Neural cell (in vitro differentiated cells): ENCODE measurements at regions not wholly inside any gene's neighbourhood (a gene's known extent, or its start where the extent isn't known, plus 50 kb on each side); places are given as distances from the start of the nearest gene placed in this dataset.
A peak's percentile ranks its signal among the peaks of the same experiment; 100 is the strongest.

ENCODE experiments used
- H2AFZ ChIP-seq: fragments of 200-600, 300-800 bp; sonication (generic), shearing (Covaris generic); 2 replicates; pipeline ENCODE4 v1.6.0; 2014; ENCODE audit warnings: low read depth, mild to moderate bottlenecking, antibody characterized with exemption, low read length, moderate library complexity
- H3F3A ChIP-seq: fragments of 200-600 bp; shearing (Covaris generic); 2 replicates; pipeline ENCODE4 v1.6.1; 2016; ENCODE audit warnings: mild to moderate bottlenecking, moderate library complexity, mixed read lengths, antibody characterized with exemption, low read length; ENCODE audit not compliant: insufficient read depth, poor library complexity, severe bottlenecking
- H3K27ac ChIP-seq: fragments of 200-600, 300-800 bp; sonication (generic), shearing (Covaris generic); 2 replicates; pipeline ENCODE4 v1.5.1; 2014; ENCODE audit warnings: mild to moderate bottlenecking, low read length, moderate library complexity
- H3K27me3 ChIP-seq: fragments of 300-800, 200-600 bp; sonication (generic), shearing (Covaris generic); 2 replicates; pipeline ENCODE4 v1.6.0; 2014; ENCODE audit warnings: mild to moderate bottlenecking, low read depth, low read length, moderate library complexity; ENCODE audit not compliant: insufficient read depth
- H3K36me3 ChIP-seq: fragments of 300-800, 200-600 bp; sonication (generic), shearing (Covaris generic); 2 replicates; pipeline ENCODE4 v1.5.1; 2014; ENCODE audit warnings: mild to moderate bottlenecking, antibody characterized with exemption, low read length, moderate library complexity; ENCODE audit not compliant: insufficient read depth
- H3K4me2 ChIP-seq: fragments of 300-800, 200-600 bp; sonication (generic), shearing (Covaris generic); 2 replicates; pipeline ENCODE4 v1.6.0; 2014; ENCODE audit warnings: mild to moderate bottlenecking, low read length
- H3K4me3 ChIP-seq: fragments of 300-800, 200-600 bp; sonication (generic), shearing (Covaris generic); 2 replicates; pipeline ENCODE4 v1.5.1; 2014; ENCODE audit warnings: mild to moderate bottlenecking, low read length, moderate library complexity
- H3K79me2 ChIP-seq: fragments of 200-600 bp; shearing (Covaris generic); replicated peaks from 2 replicates; pipeline ENCODE4 v1.6.0; 2014; ENCODE audit warnings: mild to moderate bottlenecking, low read length, moderate library complexity; ENCODE audit not compliant: insufficient read depth
- H3K9ac ChIP-seq: fragments of 300-800, 200-600 bp; sonication (generic), shearing (Covaris generic); 2 replicates; pipeline ENCODE4 v1.6.1; 2016; ENCODE audit warnings: mild to moderate bottlenecking, low read length, mixed read lengths
- H3K9me2 ChIP-seq: fragments of 200-600 bp; shearing (Covaris generic); 2 replicates; pipeline ENCODE4 v1.6.1; 2016; ENCODE audit warnings: mild to moderate bottlenecking, low read length, mixed read lengths; ENCODE audit not compliant: insufficient read depth
- H3K9me3 ChIP-seq: fragments of 200-600, 300-800 bp; sonication (generic), shearing (Covaris generic); 2 replicates; pipeline ENCODE4 v1.6.1; 2016; ENCODE audit warnings: mild to moderate bottlenecking, mixed run types, low read length, moderate library complexity, mixed read lengths
- H4K20me1 ChIP-seq: fragments of 200-600 bp; shearing (Covaris generic); 2 replicates; pipeline ENCODE4 v1.6.1; 2016; ENCODE audit warnings: mild to moderate bottlenecking, mixed run types; ENCODE audit not compliant: insufficient read depth
- EP300 ChIP-seq: fragments of 450-650 bp; conservative IDR thresholded peaks from 2 replicates; pipeline ENCODE4 v1.6.1; 2014; ENCODE audit warnings: antibody characterized with exemption, mild to moderate bottlenecking, moderate library complexity; ENCODE audit not compliant: poor library complexity, severe bottlenecking
- EZH2 ChIP-seq: fragments of 200-600, 300-800 bp; shearing (Covaris generic), sonication (generic); IDR thresholded peaks from 2 replicates; pipeline ENCODE4 v1.6.1; 2014; ENCODE audit warnings: antibody characterized with exemption, low read length, borderline replicate concordance, mild to moderate bottlenecking; ENCODE audit not compliant: insufficient read depth, poor library complexity, severe bottlenecking
- MXI1 ChIP-seq: fragments of 450-650 bp; conservative IDR thresholded peaks from 2 replicates; pipeline ENCODE4 v1.6.1; 2014; ENCODE audit warnings: antibody characterized with exemption, mild to moderate bottlenecking; ENCODE audit not compliant: poor library complexity, severe bottlenecking
- POLR2AphosphoS5 ChIP-seq: IDR thresholded peaks from 2 replicates; pipeline ENCODE4 v1.6.1; 2012
- RAD21 ChIP-seq: fragments of 450-650 bp; conservative IDR thresholded peaks from 2 replicates; pipeline ENCODE4 v1.6.1; 2014; ENCODE audit warnings: antibody characterized with exemption, mild to moderate bottlenecking, moderate library complexity
- SMC3 ChIP-seq: fragments of 450-650 bp; conservative IDR thresholded peaks from 2 replicates; pipeline ENCODE4 v1.6.1; 2014; ENCODE audit warnings: antibody characterized with exemption, mild to moderate bottlenecking, moderate library complexity; ENCODE audit not compliant: poor library complexity
- TAF1 ChIP-seq: IDR thresholded peaks from 2 replicates; pipeline ENCODE4 v1.6.1; 2012; ENCODE audit warnings: low read depth
- TF ChIP-seq, protein P1 (sequence below): IDR thresholded peaks from 2 replicates; pipeline ENCODE4 v1.6.1; 2012; ENCODE audit warnings: borderline replicate concordance
- TF ChIP-seq, protein P2 (sequence below): fragments of 450-650 bp; IDR thresholded peaks from 2 replicates; pipeline ENCODE4 v1.5.1; 2014; ENCODE audit warnings: antibody characterized with exemption, mild to moderate bottlenecking, moderate library complexity; ENCODE audit not compliant: poor library complexity, severe bottlenecking

DNA sequence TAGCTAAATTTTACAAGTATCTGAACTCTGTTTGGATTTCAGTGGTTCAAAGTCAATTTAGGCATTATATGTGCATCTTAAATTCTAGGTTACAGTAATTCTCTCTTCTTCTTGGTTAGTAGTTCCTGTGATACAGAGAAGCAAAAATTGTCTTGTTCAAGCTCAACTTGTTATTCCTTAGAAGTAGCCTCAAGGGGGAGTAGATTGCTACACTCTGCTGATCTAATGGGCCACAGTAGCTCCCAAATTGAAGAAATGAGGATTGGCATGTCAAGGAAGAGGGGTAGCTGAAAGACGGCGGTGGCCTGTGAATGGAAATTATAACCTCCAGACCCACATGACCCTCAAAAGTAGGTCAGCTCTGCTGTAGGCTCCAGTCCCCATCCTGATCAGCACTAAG is 334.7 kb downstream of the HRH4 start:
- Histone ChIP-seq H3K4me2 (no peak overlapping the region), H3K27me3 (no peaks in the 10 kb centered on the region), H2AFZ (no peak overlapping the region), H3K9me3 (no peaks in the 10 kb centered on the region), H3K9me2 (no peaks in the 10 kb centered on the region), H3K4me3 (no peak overlapping the region), H4K20me1 (no peaks in the 10 kb centered on the region), H3K36me3 (no peaks in the 10 kb centered on the region), H3F3A (peaks cover 5% of the 10 kb centered on the region), H3K27ac (no peak overlapping the region), H3K9ac (no peak overlapping the region), H3K79me2 (no peaks in the 10 kb centered on the region)
- TF ChIP-seq MXI1 (no peak), TAF1 (no peak), POLR2AphosphoS5 (no peak), SMC3 (no peak), EZH2 (no peak), EP300 (no peak), RAD21 (no peak)
- TF ChIP-seq, protein P1, sequence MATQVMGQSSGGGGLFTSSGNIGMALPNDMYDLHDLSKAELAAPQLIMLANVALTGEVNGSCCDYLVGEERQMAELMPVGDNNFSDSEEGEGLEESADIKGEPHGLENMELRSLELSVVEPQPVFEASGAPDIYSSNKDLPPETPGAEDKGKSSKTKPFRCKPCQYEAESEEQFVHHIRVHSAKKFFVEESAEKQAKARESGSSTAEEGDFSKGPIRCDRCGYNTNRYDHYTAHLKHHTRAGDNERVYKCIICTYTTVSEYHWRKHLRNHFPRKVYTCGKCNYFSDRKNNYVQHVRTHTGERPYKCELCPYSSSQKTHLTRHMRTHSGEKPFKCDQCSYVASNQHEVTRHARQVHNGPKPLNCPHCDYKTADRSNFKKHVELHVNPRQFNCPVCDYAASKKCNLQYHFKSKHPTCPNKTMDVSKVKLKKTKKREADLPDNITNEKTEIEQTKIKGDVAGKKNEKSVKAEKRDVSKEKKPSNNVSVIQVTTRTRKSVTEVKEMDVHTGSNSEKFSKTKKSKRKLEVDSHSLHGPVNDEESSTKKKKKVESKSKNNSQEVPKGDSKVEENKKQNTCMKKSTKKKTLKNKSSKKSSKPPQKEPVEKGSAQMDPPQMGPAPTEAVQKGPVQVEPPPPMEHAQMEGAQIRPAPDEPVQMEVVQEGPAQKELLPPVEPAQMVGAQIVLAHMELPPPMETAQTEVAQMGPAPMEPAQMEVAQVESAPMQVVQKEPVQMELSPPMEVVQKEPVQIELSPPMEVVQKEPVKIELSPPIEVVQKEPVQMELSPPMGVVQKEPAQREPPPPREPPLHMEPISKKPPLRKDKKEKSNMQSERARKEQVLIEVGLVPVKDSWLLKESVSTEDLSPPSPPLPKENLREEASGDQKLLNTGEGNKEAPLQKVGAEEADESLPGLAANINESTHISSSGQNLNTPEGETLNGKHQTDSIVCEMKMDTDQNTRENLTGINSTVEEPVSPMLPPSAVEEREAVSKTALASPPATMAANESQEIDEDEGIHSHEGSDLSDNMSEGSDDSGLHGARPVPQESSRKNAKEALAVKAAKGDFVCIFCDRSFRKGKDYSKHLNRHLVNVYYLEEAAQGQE: no peak
- TF ChIP-seq, protein P2, sequence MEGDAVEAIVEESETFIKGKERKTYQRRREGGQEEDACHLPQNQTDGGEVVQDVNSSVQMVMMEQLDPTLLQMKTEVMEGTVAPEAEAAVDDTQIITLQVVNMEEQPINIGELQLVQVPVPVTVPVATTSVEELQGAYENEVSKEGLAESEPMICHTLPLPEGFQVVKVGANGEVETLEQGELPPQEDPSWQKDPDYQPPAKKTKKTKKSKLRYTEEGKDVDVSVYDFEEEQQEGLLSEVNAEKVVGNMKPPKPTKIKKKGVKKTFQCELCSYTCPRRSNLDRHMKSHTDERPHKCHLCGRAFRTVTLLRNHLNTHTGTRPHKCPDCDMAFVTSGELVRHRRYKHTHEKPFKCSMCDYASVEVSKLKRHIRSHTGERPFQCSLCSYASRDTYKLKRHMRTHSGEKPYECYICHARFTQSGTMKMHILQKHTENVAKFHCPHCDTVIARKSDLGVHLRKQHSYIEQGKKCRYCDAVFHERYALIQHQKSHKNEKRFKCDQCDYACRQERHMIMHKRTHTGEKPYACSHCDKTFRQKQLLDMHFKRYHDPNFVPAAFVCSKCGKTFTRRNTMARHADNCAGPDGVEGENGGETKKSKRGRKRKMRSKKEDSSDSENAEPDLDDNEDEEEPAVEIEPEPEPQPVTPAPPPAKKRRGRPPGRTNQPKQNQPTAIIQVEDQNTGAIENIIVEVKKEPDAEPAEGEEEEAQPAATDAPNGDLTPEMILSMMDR: no peak

DNA sequence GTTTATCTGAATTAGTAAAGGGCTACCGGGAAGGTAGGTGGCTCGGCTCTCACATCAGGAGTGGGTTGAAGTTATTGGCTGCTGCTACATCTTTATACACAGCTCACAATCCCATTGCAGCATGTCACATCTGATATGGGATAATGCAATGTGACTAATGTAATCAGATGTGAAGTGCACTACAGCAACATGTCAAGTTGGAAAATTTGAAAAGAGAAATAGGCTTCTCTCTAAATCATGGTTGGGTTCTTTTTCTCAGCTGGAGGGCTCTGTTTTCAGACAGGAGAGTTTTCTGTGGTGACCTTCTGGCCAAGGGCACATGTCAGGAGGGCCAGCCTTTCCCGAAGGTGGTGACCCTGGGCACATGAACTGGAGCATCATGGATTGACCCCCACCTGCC is 337.5 kb downstream of the HRH4 start:
- H3K27me3 ChIP-seq: no peaks in the 10 kb centered on the region
- H3K4me2 ChIP-seq: no peak overlapping the region
- no peaks in the 10 kb centered on the region for H3F3A ChIP-seq
- no peaks in the 10 kb centered on the region for H3K79me2 ChIP-seq
- H3K9ac ChIP-seq: no peak overlapping the region
- H3K36me3 ChIP-seq: no peaks in the 10 kb centered on the region
- no peak overlapping the region for H3K27ac ChIP-seq
- H2AFZ ChIP-seq: no peak overlapping the region
- no peak overlapping the region for H3K4me3 ChIP-seq
- no peaks in the 10 kb centered on the region for H4K20me1 ChIP-seq
- H3K9me2 ChIP-seq: no peaks in the 10 kb centered on the region
- TF ChIP-seq MXI1: no peak
- TF ChIP-seq, protein P2: no peak
- peak; percentile 7 for TF ChIP-seq RAD21
- TF ChIP-seq EP300: peak; percentile 68
- TF ChIP-seq EZH2: no peak
- TF ChIP-seq SMC3: no peak
- TF ChIP-seq POLR2AphosphoS5: peak; percentile 80
- no peaks in the 10 kb centered on the region for H3K9me3 ChIP-seq
